Mucosa of descending colon (tissue), 3 donors: ENCODE measurements at regions not wholly inside any gene's neighbourhood (a gene's known extent, or its start where the extent isn't known, plus 50 kb on each side); places are given as distances from the start of the nearest gene placed in this dataset.

Source experiments
- ATAC-seq: fragments of 200-7000 bp; cut with Tn5 transposase; one replicate; pipeline ENCODE4 v1.9.1; 2020; ENCODE audit warnings: mild to moderate bottlenecking, moderate library complexity
- DNase-seq, 3 donors: peaks; one replicate each; pipeline ENCODE4 v3.0.0-alpha.2; 2020
- H3K36me3 ChIP-seq: fragments of 200-600 bp; one replicate; pipeline ENCODE4 v1.8.0; 2021; ENCODE audit warnings: low read depth, mild to moderate bottlenecking
- H3K4me1 ChIP-seq: fragments of 200-600 bp; one replicate; pipeline ENCODE4 v1.8.0; 2021; ENCODE audit warnings: low read depth, mild to moderate bottlenecking
- H3K4me3 ChIP-seq: fragments of 200-600 bp; one replicate; pipeline ENCODE4 v1.8.0; 2021; ENCODE audit warnings: mild to moderate bottlenecking
- H3K9me3 ChIP-seq: fragments of 200-600 bp; one replicate; pipeline ENCODE4 v1.8.0; 2021; ENCODE audit warnings: mild to moderate bottlenecking
- CTCF ChIP-seq: fragments of 200-600 bp; IDR thresholded peaks from one replicate; pipeline ENCODE4 v1.8.0; 2022; ENCODE audit warnings: antibody characterized with exemption, mild to moderate bottlenecking
- intact Hi-C, 2 donors: fragments of 100-400 bp; cut with DNase I in 1 of 2; cut with micrococcal nuclease in 1 of 2; formaldehyde crosslinking; loops; one replicate each; pipeline versions ENCODE4 v1.11.0 to v1.11.1; 2022; cut with DNase I, micrococcal nuclease
- donor health status: DM: no; HTN: no; CAD: no; lungs with moderate emphysema.
- donor health status: DM: no; HTN: no; CAD: no.
- donor health status: DM: no; HTN: yes; CAD: no.

- TF ChIP-seq CTCF: no peak
- H3K4me3 ChIP-seq: no peak overlapping the region
- ATAC-seq (no peak), DNase-seq (no peak)
- intact Hi-C loops: no loop called here
- H3K4me1 ChIP-seq: no peaks in the 10 kb centered on the region
- H3K36me3 ChIP-seq: no peaks in the 10 kb centered on the region
- H3K9me3 ChIP-seq: no peaks in the 10 kb centered on the region
Observed at GRCh38 chr18:45423659-45424058, 191.6 kb upstream of the SLC14A2 start.

DNA sequence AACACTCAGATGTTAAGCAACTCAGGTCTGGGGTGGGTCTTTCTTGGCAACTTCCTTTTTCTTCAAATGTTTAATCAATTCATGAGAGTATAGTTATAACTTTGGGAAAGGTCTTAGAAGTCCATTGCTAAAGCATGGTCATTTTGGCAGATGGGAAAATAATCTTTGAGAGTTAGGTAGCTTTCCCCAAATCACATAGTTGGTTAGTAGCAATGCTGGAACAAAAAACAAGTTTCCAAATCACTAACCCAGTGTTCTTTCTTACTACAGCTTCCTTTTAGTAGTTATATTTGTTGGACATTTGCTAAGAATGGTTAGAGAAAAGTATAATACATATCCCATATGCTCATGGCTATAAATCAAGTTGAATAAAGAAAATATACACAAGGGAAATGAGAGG lies 185.2 kb upstream of the SLC14A2 start:
- DNase-seq: no peak
- H3K4me1 ChIP-seq: no peaks in the 10 kb centered on the region
- no peak overlapping the region for H3K4me3 ChIP-seq
- no peak for TF ChIP-seq CTCF
- no peaks in the 10 kb centered on the region for H3K36me3 ChIP-seq
- intact Hi-C loops: no loop called here
- no peak for ATAC-seq
- H3K9me3 ChIP-seq: no peaks in the 10 kb centered on the region

- H3K4me3 ChIP-seq: no peak overlapping the region
- no peak for DNase-seq
- no peaks in the 10 kb centered on the region for H3K4me1 ChIP-seq
- no peak for TF ChIP-seq CTCF
- no peak for ATAC-seq
- no peaks in the 10 kb centered on the region for H3K36me3 ChIP-seq
- intact Hi-C loops: no loop called here
- H3K9me3 ChIP-seq: no peaks in the 10 kb centered on the region
Observed at GRCh38 chr18:45435810-45436209, 179.5 kb upstream of the SLC14A2 start.

- no peaks in the 10 kb centered on the region for H3K4me1 ChIP-seq
- no peak for TF ChIP-seq CTCF
- H3K36me3 ChIP-seq: no peaks in the 10 kb centered on the region
- intact Hi-C loops: no loop called here
- no peaks in the 10 kb centered on the region for H3K9me3 ChIP-seq
- no peak overlapping the region for H3K4me3 ChIP-seq
- DNase-seq: no peak
- no peak for ATAC-seq
Observed at GRCh38 chr18:45437366-45437765, 177.9 kb upstream of the SLC14A2 start.

DNA sequence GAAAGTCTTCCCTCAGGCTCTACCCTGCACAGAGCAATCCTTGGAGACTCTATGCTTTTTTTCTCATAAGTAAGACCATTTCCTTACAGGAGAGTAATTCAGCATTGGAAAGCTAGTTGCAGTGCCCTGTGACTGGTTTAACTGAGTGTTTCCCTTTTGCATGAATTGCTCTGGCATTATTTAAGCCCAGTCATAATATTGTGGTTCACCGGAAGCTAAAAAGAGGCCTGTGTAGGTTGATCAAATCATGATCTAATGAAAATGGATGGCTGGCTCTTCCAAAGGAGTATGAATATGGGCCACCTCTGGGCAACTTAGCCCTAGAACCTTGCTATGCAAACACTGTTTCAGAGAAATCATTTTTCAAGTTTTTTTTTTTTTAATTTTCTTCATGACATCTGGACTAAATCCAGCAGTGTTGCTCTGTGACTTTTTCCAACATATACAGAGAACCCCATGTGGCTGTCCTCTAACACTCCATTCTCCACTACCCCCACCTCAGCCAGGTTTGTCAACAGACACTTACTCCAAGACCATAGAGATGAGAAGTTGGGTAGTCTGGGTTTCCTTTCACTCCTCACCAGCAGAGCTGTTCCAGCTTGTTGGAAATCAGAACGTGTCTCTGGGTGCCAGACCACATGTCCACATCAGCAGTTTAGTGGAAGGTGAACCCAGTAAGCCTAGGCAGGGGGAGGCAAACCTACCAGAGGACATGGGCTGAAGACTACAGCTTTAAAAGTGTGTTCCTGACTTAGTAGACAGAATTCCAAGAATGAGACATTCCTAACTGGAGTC lies 175.2 kb upstream of the SLC14A2 start:
- ATAC-seq: no peak
- Histone ChIP-seq H3K9me3 (no peaks in the 10 kb centered on the region), H3K36me3 (no peaks in the 10 kb centered on the region), H3K4me1 (no peaks in the 10 kb centered on the region), H3K4me3 (no peak overlapping the region)
- DNase-seq: no peak
- TF ChIP-seq CTCF: no peak
- intact Hi-C loops: no loop called here
